PFSK-1 (cell line): ENCODE measurements at regions not wholly inside any gene's neighbourhood (a gene's known extent, or its start where the extent isn't known, plus 50 kb on each side); places are given as distances from the start of the nearest gene placed in this dataset.

ENCODE experiments used
- FOXP2 ChIP-seq: optimal IDR thresholded peaks from 2 replicates; pipeline ENCODE3; 2011; ENCODE audit warnings: borderline replicate concordance, control low read depth, inconsistent platforms; ENCODE audit not compliant: insufficient read depth; ENCODE audit errors: extremely low read length, extremely low read depth
- POLR2AphosphoS5 ChIP-seq: IDR thresholded peaks from 2 replicates; pipeline ENCODE4 v1.6.1; 2012; ENCODE audit warnings: low read depth, mild to moderate bottlenecking, control low read depth, low read length, moderate library complexity
- REST ChIP-seq, 2 experiments: IDR thresholded peaks; 2 replicates each; pipeline versions ENCODE4 v1.6.1 to v1.8.0; 2011 to 2012; ENCODE audit warnings: low read depth in 2 of 2, low read length in 2 of 2, control low read depth in 1 of 2, inconsistent platforms in 1 of 2, mild to moderate bottlenecking in 1 of 2, moderate library complexity in 1 of 2; ENCODE audit not compliant: insufficient read depth in 1 of 2
- SIN3A ChIP-seq: IDR thresholded peaks from 2 replicates; pipeline ENCODE4 v1.6.1; 2012; ENCODE audit warnings: mild to moderate bottlenecking, low read length, moderate library complexity, borderline replicate concordance; ENCODE audit not compliant: insufficient read depth
- TAF1 ChIP-seq: IDR thresholded peaks from 2 replicates; pipeline ENCODE4 v1.6.1; 2012; ENCODE audit warnings: low read length, control low read depth, borderline replicate concordance; ENCODE audit not compliant: insufficient read depth

GRCh38 chr6:102766963-102767362 lies 1373.5 kb downstream of the GRIK2 start:
- TF ChIP-seq REST (IDR thresholded peaks at IDR 0.05; ENCODE audit: insufficient read depth in 1 of 2, low read depth in 2 of 2, low read length in 2 of 2) (no peak), POLR2AphosphoS5 (no peak), FOXP2 (no peak), SIN3A (no peak), TAF1 (no peak)

- TF ChIP-seq TAF1, result no peak
- TF ChIP-seq SIN3A, result no peak
- TF ChIP-seq FOXP2, result no peak
- TF ChIP-seq POLR2AphosphoS5, result no peak
- TF ChIP-seq REST (IDR thresholded peaks at IDR 0.05; ENCODE audit: insufficient read depth in 1 of 2, low read depth in 2 of 2, low read length in 2 of 2), result no peak
Observed at GRCh38 chr6:102764317-102764716, 1370.8 kb downstream of the GRIK2 start.

GRCh38 chr6:102763891-102764290 lies 1370.4 kb downstream of the GRIK2 start:
- TF ChIP-seq SIN3A (no peak), POLR2AphosphoS5 (no peak), TAF1 (no peak), FOXP2 (no peak), REST (IDR thresholded peaks at IDR 0.05; ENCODE audit: insufficient read depth in 1 of 2, low read depth in 2 of 2, low read length in 2 of 2) (no peak)

GRCh38 chr6:102761872-102762271 lies 1368.4 kb downstream of the GRIK2 start:
- TF ChIP-seq SIN3A (no peak), TAF1 (no peak), POLR2AphosphoS5 (no peak), FOXP2 (no peak), REST (IDR thresholded peaks at IDR 0.05; ENCODE audit: insufficient read depth in 1 of 2, low read depth in 2 of 2, low read length in 2 of 2) (no peak)

- no peak for TF ChIP-seq SIN3A
- no peak for TF ChIP-seq TAF1
- no peak for TF ChIP-seq FOXP2
- no peak for TF ChIP-seq POLR2AphosphoS5
- TF ChIP-seq REST (IDR thresholded peaks at IDR 0.05; ENCODE audit: insufficient read depth in 1 of 2, low read depth in 2 of 2, low read length in 2 of 2), result no peak
Observed at GRCh38 chr6:102759415-102759814, 1365.9 kb downstream of the GRIK2 start.
